Neural cell (in vitro differentiated cells): ENCODE measurements at regions not wholly inside any gene's neighbourhood (a gene's known extent, or its start where the extent isn't known, plus 50 kb on each side); places are given as distances from the start of the nearest gene placed in this dataset.

Source experiments
- CTCF ChIP-seq: fragments of 450-650 bp; IDR thresholded peaks from 2 replicates; pipeline ENCODE4 v1.5.1; 2014; ENCODE audit warnings: antibody characterized with exemption, mild to moderate bottlenecking, moderate library complexity; ENCODE audit not compliant: poor library complexity, severe bottlenecking
- POLR2AphosphoS5 ChIP-seq: IDR thresholded peaks from 2 replicates; pipeline ENCODE4 v1.6.1; 2012

DNA sequence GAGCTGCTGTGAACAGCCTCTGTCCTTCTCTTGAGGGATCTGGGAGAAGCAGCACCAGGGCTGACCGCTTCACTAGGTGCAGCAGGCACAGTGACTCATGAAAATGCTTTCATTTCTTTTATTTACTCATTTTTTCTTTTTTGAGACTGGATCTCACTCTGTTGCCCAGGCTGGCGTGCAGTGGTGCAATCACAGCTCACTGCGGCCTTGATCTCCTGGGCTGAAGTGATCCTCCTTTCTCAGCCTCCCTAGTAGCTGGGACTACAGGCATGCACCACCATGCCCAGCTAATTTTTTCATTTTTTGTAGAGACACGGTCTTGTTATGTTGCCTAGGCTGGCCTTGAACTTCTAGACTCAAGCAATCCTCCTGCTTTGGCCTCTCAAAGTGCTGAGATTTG lies 216.8 kb upstream of the EEF2KMT start:
- TF ChIP-seq POLR2AphosphoS5 (no peak), CTCF (no peak)
